Mammary epithelial cell (primary cell): ENCODE measurements at regions not wholly inside any gene's neighbourhood (a gene's known extent, or its start where the extent isn't known, plus 50 kb on each side); places are given as distances from the start of the nearest gene placed in this dataset.

Source experiments
- EZH2 ChIP-seq: IDR thresholded peaks from 2 replicates; pipeline ENCODE4 v1.6.1; 2012; ENCODE audit warnings: low read length, inconsistent platforms, borderline replicate concordance
- TF ChIP-seq, protein P1 (sequence below), 2 donors: IDR thresholded peaks in 1 of 2; conservative IDR thresholded peaks in 1 of 2; 2 replicates each; pipeline ENCODE4 v1.5.1; 2011 to 2012; ENCODE audit warnings: inconsistent platforms in 2 of 2, low read length in 2 of 2, mild to moderate bottlenecking in 2 of 2, control low read depth in 1 of 2, low read depth in 1 of 2; ENCODE audit not compliant: insufficient read depth in 1 of 2; ENCODE audit errors: extremely low read depth in 1 of 2

DNA sequence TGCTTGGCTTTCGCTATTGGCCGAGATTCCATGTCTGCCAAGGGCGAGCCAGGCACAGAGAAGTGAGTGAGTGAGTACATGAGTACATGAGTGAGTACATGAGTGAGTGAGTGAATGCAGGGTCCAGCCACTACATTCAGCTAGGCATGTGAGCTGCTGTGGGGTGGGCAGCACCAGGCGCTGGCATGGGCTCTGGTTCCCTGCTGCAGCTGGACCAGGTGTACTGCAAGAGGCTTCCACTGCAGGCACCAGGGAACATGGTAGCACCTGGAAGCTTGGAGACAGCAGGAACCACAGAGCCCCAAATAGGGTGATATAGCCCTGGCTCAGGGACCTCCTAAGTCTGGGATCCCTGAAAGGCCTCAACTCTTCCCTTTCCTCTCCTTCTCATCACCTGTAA is 330.2 kb downstream of the USP25 start:
- TF ChIP-seq, protein P1, sequence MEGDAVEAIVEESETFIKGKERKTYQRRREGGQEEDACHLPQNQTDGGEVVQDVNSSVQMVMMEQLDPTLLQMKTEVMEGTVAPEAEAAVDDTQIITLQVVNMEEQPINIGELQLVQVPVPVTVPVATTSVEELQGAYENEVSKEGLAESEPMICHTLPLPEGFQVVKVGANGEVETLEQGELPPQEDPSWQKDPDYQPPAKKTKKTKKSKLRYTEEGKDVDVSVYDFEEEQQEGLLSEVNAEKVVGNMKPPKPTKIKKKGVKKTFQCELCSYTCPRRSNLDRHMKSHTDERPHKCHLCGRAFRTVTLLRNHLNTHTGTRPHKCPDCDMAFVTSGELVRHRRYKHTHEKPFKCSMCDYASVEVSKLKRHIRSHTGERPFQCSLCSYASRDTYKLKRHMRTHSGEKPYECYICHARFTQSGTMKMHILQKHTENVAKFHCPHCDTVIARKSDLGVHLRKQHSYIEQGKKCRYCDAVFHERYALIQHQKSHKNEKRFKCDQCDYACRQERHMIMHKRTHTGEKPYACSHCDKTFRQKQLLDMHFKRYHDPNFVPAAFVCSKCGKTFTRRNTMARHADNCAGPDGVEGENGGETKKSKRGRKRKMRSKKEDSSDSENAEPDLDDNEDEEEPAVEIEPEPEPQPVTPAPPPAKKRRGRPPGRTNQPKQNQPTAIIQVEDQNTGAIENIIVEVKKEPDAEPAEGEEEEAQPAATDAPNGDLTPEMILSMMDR (conservative IDR thresholded peaks at IDR 0.05 in 1 of 2, IDR thresholded peaks at IDR 0.05 in 1 of 2; ENCODE audit: extremely low read depth in 1 of 2, insufficient read depth in 1 of 2, low read depth in 1 of 2, low read length in 2 of 2) = no peak
- TF ChIP-seq EZH2 = no peak
